Panc1 (cell line): ENCODE measurements at regions not wholly inside any gene's neighbourhood (a gene's known extent, or its start where the extent isn't known, plus 50 kb on each side); places are given as distances from the start of the nearest gene placed in this dataset.

ENCODE experiments used
- CTCF ChIP-seq: fragments of 450-650 bp; IDR thresholded peaks from 2 replicates; pipeline ENCODE4 v1.5.1; 2017; ENCODE audit warnings: mild to moderate bottlenecking
- POLR2AphosphoS5 ChIP-seq: IDR thresholded peaks from 2 replicates; pipeline ENCODE4 v1.6.1; 2012; ENCODE audit warnings: mild to moderate bottlenecking, low read depth, low read length, moderate library complexity

- no peak for TF ChIP-seq CTCF
- TF ChIP-seq POLR2AphosphoS5: no peak
Observed at GRCh38 chr6:169996378-169997051, 245.1 kb downstream of the ERMARD start.
